Cerebellar cortex (tissue), 1 donor: ENCODE measurements at regions not wholly inside any gene's neighbourhood (a gene's known extent, or its start where the extent isn't known, plus 50 kb on each side); places are given as distances from the start of the nearest gene placed in this dataset.
A peak's percentile ranks its signal among the peaks of the same experiment; 100 is the strongest.
"Not testable (repeated sequence)": the region's sequence is repeated elsewhere in the genome, so short reads cannot be mapped to it uniquely, and the experiment has no call there.

Source experiments
- DNase-seq: peaks from one replicate; pipeline ENCODE4 v3.0.0-alpha.2; 2015; ENCODE audit warnings: low spot score

- DNase-seq = no peak
Measured at GRCh38 chr15:26073430-26074333, 210.6 kb upstream of the ATP10A start.

DNA sequence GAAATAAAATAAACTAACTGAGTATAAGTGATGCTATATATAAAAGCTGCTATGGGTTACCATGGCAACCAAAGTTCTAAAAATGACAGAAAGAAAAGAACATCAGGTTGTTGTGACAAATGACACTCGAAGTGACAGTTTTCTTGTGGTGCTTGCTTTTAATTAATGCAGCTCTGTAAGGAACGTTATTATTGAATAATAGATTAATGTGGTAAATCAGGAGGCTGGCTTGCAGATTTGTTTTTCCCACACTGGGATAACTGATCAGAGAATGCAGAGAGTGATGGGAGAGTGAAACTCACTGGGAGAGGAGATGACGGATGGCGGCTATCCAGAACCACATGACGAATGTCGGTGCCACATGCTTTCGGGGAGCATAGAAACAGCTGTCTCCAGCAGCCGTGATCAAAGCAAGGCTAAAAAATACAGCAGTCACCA lies 207.0 kb upstream of the ATP10A start:
- peak; percentile 38 for DNase-seq

GRCh38 chr15:26069231-26069641 lies 206.1 kb upstream of the ATP10A start:
- peak; percentile 71 for DNase-seq

- DNase-seq = no peak
Measured at GRCh38 chr15:26066896-26067295, 203.8 kb upstream of the ATP10A start.

- DNase-seq = peak; percentile 87
Measured at GRCh38 chr15:26065723-26066122, 202.6 kb upstream of the ATP10A start.

- no peak for DNase-seq
Measured at GRCh38 chr15:26061248-26061647, 198.1 kb upstream of the ATP10A start.

DNA sequence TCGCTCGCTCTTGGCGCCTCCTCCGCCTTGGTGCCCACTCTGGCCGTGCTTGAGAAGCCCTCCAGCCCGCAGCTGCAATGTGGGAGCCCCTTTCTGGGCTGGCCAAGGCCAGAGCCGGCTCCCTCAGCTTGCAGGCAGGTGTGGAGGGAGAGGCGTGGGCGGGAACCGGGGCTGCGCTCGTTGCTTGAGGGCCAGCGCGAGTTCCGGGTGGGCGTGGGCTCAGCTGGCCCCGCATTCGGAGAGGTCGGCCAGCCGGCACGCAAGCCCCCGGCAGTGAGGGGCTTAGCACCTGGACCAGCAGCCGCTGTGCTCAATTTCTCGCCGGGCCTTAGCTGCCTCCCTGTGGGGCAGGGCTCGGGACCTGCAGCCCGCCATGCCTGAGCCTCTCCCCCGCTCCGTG lies 193.6 kb upstream of the ATP10A start:
- DNase-seq = not testable (repeated sequence)

DNA sequence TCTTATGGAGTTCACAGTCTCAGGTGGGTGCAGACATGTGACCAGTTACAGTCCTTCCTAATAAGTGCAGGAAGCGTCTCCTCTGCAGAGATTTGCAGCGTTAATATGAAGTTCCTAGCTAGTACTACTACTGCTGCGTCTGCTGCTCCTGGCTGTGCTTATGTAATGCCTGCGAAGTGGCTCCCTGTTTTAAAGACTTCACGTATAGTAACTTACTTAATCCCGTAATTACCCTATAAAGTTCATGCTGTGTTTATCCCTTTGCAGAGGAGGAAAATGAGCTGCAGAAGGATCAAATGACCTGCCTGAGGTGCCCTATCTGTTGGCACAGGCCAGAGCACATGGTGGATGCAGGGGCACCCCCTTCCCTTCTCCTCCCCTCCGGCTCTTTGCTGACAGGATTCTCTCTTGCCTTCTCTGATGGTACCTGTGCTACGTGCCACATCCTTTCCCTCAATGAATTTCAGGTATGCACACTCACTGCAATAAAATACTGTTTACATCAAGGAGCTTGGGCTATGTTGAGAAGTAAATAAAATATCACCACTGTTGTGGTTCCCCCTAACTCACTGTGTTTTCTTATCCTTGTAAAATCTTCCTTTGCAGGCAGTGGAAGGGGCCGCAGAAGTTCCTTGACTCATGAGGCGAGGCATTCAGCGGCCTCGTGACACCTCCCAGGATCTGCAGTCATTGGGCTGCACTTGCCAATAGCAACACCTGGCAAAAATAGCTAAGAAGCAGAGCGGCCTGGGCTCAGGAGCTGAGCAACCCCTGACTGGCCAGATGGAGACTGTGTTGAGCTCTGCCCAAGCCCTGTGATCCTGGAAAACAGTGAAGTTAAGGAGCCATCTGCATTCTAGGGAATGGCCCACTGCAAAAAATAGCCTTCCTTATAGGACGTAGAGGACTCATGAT lies 188.9 kb upstream of the ATP10A start:
- peak; percentile 92 for DNase-seq

- DNase-seq = peak; percentile 85
Measured at GRCh38 chr15:26050984-26051383, 187.9 kb upstream of the ATP10A start.

- peak; percentile 63 for DNase-seq
Measured at GRCh38 chr15:26049900-26050657, 187.0 kb upstream of the ATP10A start.

- DNase-seq = no peak
Measured at GRCh38 chr15:26048669-26049068, 185.5 kb upstream of the ATP10A start.

DNA sequence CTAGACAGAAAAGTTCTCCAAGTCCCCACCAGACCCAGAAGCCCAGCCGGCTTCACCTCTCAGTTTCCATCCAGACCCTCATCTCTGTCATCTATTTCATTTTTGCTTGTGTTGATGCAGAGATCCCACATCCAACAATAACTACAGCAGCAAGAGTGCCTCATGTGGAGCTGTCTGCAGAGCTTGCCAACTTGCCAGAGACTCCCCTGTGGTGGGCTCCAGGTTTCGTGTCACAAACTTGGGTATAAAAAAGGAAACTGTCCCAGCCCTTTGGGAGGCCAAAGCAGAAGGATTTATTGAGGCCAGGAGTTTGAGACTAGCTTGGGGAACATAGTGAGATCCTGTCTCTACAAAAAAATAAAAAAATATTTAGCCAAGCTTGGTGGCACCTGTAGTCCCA lies 182.4 kb upstream of the ATP10A start:
- DNase-seq = no peak

DNA sequence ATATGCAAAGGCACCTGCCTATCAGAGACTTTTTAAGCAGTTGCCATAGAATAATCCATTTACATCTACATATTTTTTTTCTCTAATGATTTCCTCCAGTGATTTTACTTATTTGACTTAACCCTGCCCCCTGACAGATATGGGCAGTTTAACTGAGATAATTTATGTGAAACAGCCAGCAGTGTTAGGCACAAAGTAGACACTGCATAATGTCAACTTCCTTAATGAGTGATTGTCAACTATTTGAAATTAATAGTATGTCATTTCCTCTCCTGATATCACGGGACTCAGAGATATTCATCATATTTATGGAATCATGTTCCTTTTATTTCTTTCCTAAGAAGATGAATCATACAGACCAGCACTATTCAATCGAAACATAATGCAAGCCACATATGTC lies 179.9 kb upstream of the ATP10A start:
- no peak for DNase-seq

GRCh38 chr15:26038693-26039092 lies 175.6 kb upstream of the ATP10A start:
- DNase-seq = no peak

GRCh38 chr15:26037369-26037768 lies 174.2 kb upstream of the ATP10A start:
- DNase-seq = no peak

- no peak for DNase-seq
Measured at GRCh38 chr15:26033493-26033892, 170.4 kb upstream of the ATP10A start.

DNA sequence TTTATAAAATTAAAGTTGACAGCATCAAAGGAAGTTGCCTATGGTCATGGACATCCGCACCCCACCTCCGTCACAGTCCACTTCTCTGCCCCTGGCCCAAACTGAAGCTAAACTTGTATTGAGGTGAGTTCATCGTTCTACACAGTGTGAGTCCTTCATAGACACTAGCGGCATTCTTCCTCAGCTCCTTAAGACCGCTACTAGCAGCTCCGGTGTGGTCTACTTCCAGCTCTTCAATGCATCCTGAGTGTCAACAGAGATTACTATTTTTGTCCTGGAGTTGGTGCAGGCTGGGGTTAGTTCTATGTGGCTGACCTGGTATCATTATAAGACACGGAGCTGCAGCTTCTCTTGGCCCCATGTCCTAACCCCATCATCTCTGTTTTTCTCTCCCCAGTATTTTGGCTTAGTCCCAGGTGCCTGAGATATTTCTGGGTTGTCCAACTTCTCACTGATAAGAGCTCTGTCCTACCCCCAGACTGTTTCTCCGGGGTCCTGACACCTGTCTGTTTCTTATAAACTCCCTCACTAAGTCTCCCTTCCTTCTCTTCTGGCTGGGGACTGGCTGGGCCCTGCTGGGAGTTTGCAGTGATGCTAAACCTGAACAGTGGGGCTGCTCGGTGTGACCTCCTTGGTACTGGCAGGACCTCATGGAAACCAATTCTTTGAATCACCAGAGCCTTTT lies 169.2 kb upstream of the ATP10A start:
- no peak for DNase-seq

- DNase-seq = not testable (repeated sequence)
Measured at GRCh38 chr15:26029586-26029985, 166.5 kb upstream of the ATP10A start.

DNA sequence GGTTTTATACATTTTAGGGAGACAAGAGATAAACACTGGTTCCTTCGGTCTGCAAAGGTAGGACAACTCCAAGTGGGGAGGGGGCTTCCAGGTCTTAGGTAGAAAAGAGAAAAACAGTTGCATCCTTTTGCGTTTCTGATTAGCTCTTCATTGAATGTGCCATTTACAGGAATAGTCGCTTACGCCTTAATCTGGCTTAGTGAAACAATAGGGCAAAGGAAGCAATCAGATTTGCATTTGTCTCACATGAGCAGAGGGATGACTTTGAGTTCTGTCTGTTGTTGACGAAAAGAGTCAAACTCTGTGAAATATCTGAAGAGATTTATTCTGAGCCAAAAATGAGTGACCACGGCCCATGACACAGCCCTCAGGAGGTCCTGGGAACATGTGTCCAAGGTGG lies 166.0 kb upstream of the ATP10A start:
- DNase-seq = no peak

DNA sequence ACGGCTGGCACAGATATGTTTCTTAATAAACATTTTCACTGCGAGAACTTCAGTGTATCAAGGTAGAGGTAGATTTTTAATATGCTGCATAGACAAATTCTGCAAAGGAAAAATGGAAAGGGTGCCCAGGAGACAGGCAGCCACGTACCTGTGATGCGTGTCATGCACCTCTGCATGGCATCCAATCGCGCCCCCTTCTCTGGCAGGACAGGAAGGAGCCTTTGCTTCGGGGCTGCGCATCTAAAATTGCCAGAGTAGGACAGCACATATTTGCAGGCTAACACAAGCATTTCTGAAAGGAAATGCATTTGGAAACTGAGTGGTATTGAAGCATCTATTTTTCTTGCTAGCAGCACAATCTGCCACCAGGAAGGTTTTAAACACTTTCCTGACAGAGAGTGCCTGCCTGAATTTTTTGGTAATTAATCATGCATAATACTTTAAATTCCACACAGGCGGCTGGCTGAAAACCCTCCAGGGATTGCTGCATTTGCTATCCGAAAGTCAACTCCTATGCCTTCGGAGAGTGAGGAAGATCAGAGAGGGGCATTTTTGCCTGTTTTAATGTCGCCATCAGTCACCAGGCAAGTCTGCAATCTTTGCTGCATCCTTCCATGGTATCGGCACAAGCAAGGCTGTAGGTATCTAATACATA lies 165.1 kb upstream of the ATP10A start:
- DNase-seq = no peak

- not testable (repeated sequence) for DNase-seq
Measured at GRCh38 chr15:26026671-26027070, 163.5 kb upstream of the ATP10A start.
